ENCODE measurements at regions not wholly inside any gene's neighbourhood (a gene's known extent, or its start where the extent isn't known, plus 50 kb on each side); places are given as distances from the start of the nearest gene placed in this dataset.

DNA sequence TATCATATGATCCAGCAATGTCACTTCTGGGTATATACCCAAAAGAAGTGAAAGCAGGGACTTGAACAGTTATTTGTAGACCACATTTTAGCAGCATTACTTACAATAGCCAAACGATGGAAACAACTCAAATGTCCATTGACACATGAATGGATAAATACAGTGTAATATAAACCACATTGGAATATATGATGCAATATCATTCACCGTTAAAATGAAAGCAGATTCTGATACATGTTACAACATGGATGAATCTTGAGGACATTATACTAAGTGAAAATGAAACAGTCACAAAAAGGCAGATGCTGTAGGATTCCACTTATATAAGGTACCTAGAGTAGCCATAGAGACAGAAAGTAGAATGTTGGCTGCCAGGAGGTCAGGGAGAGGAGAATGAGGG is 130.5 kb upstream of the SMAD1 start:
- Histone ChIP-seq H3K4me3 (IDR thresholded peaks at IDR 0.05; ENCODE audit: insufficient read depth, low read depth, low read length) (no peak overlapping the region), H4K20me1 (ENCODE audit: insufficient read depth) (no peaks in the 10 kb centered on the region), H3K27me3 (ENCODE audit: insufficient read depth, low read depth) (no peaks in the 10 kb centered on the region), H3K79me2 (ENCODE audit: insufficient read depth, low read depth) (no peaks in the 10 kb centered on the region), H3K4me1 (ENCODE audit: low read depth, poor library complexity, severe bottlenecking) (no peaks in the 10 kb centered on the region), H3K36me3 (ENCODE audit: insufficient read depth) (no peaks in the 10 kb centered on the region), H3K9ac (no peak overlapping the region), H3K27ac (no peak overlapping the region), H3K4me2 (no peak overlapping the region), H2AFZ (ENCODE audit: low read depth) (no peak overlapping the region)
- TF ChIP-seq, protein P1, sequence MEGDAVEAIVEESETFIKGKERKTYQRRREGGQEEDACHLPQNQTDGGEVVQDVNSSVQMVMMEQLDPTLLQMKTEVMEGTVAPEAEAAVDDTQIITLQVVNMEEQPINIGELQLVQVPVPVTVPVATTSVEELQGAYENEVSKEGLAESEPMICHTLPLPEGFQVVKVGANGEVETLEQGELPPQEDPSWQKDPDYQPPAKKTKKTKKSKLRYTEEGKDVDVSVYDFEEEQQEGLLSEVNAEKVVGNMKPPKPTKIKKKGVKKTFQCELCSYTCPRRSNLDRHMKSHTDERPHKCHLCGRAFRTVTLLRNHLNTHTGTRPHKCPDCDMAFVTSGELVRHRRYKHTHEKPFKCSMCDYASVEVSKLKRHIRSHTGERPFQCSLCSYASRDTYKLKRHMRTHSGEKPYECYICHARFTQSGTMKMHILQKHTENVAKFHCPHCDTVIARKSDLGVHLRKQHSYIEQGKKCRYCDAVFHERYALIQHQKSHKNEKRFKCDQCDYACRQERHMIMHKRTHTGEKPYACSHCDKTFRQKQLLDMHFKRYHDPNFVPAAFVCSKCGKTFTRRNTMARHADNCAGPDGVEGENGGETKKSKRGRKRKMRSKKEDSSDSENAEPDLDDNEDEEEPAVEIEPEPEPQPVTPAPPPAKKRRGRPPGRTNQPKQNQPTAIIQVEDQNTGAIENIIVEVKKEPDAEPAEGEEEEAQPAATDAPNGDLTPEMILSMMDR (conservative IDR thresholded peaks at IDR 0.05; ENCODE audit: low read depth, low read length) = no peak

DNA sequence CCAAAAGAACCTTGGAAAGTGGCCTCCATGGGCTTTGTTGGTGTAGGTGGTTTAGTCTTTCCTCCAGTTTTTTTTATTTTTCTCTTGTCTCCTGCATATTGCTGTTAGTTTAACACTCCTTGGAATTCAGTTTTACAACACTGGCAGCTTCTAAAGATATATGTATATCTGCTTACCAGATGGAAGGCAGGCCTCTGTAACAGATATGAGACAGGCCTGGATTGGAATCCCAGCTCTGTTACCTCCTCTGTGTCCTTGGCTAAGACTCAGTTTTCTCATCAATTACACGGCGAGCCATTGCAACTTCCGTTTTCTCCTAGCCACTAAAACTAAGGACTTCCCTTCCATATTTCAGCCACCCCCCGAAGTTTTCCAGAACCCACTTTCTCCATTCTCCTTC is 133.4 kb upstream of the SMAD1 start:
- Histone ChIP-seq H3K9ac (no peak overlapping the region), H3K27ac (no peak overlapping the region), H3K4me2 (no peak overlapping the region), H3K27me3 (ENCODE audit: insufficient read depth, low read depth) (no peaks in the 10 kb centered on the region), H4K20me1 (ENCODE audit: insufficient read depth) (no peaks in the 10 kb centered on the region), H3K4me1 (ENCODE audit: low read depth, poor library complexity, severe bottlenecking) (no peaks in the 10 kb centered on the region), H3K79me2 (ENCODE audit: insufficient read depth, low read depth) (no peaks in the 10 kb centered on the region), H3K36me3 (ENCODE audit: insufficient read depth) (no peaks in the 10 kb centered on the region), H2AFZ (ENCODE audit: low read depth) (no peak overlapping the region), H3K4me3 (IDR thresholded peaks at IDR 0.05; ENCODE audit: insufficient read depth, low read depth, low read length) (no peak overlapping the region)
- TF ChIP-seq, protein P1 (conservative IDR thresholded peaks at IDR 0.05; ENCODE audit: low read depth, low read length) = no peak

DNA sequence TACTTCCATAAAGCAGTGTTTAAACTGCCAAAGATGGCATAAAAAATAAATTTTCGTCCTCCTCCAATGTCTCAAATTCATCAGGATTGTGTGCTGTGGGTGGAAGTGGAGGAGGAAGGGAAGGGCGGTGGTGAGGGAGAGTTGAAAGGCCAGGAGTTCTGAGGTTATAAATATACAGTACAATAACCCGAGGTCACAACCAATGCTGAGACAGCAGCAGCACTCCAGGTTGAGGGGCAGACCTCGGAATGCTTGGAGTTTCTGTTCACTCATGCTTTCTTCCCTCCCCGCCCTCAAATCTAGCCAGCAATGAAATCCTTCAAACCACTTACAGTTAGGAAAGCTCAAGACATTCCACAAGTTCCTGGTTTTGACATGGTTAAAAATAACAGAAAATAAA is 134.0 kb upstream of the SMAD1 start:
- Histone ChIP-seq H2AFZ (ENCODE audit: low read depth) (no peak overlapping the region), H3K9ac (no peak overlapping the region), H3K4me2 (no peak overlapping the region), H3K4me1 (ENCODE audit: low read depth, poor library complexity, severe bottlenecking) (no peaks in the 10 kb centered on the region), H3K27ac (no peak overlapping the region), H3K27me3 (ENCODE audit: insufficient read depth, low read depth) (no peaks in the 10 kb centered on the region), H3K79me2 (ENCODE audit: insufficient read depth, low read depth) (no peaks in the 10 kb centered on the region), H3K4me3 (IDR thresholded peaks at IDR 0.05; ENCODE audit: insufficient read depth, low read depth, low read length) (no peak overlapping the region), H3K36me3 (ENCODE audit: insufficient read depth) (no peaks in the 10 kb centered on the region), H4K20me1 (ENCODE audit: insufficient read depth) (no peaks in the 10 kb centered on the region)
- TF ChIP-seq, protein P1 (conservative IDR thresholded peaks at IDR 0.05; ENCODE audit: low read depth, low read length) = no peak

DNA sequence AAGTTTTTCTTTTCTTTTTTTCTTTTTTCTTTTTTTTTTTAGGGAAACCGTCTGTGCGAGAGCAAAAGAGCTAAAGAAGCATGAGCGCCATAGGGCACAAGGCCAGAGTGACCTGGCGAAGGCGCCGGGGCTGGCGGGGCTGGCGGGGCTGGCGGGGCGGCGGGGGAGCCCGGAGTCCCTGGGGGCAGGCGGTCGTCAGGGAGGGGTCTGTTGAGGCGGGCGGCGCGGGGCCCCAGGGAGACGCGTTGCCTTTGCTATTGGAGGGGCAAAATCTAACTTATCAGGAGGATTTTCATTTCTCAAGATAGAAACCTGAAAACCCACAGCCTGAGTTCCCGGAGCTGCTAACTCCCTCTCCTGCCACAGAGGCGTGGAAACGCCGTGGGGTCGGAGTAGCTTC is 135.6 kb upstream of the SMAD1 start:
- H3K4me2 ChIP-seq = no peak overlapping the region
- H3K27me3 ChIP-seq (ENCODE audit: insufficient read depth, low read depth) = no peaks in the 10 kb centered on the region
- no peak overlapping the region for H3K27ac ChIP-seq
- no peaks in the 10 kb centered on the region for H3K4me1 ChIP-seq (ENCODE audit: low read depth, poor library complexity, severe bottlenecking)
- H3K79me2 ChIP-seq (ENCODE audit: insufficient read depth, low read depth) = no peaks in the 10 kb centered on the region
- H4K20me1 ChIP-seq (ENCODE audit: insufficient read depth) = no peaks in the 10 kb centered on the region
- TF ChIP-seq, protein P1 (conservative IDR thresholded peaks at IDR 0.05; ENCODE audit: low read depth, low read length) = no peak
- no peaks in the 10 kb centered on the region for H3K36me3 ChIP-seq (ENCODE audit: insufficient read depth)
- H3K4me3 ChIP-seq (IDR thresholded peaks at IDR 0.05; ENCODE audit: insufficient read depth, low read depth, low read length) = no peak overlapping the region
- no peak overlapping the region for H3K9ac ChIP-seq
- H2AFZ ChIP-seq (ENCODE audit: low read depth) = no peak overlapping the region

DNA sequence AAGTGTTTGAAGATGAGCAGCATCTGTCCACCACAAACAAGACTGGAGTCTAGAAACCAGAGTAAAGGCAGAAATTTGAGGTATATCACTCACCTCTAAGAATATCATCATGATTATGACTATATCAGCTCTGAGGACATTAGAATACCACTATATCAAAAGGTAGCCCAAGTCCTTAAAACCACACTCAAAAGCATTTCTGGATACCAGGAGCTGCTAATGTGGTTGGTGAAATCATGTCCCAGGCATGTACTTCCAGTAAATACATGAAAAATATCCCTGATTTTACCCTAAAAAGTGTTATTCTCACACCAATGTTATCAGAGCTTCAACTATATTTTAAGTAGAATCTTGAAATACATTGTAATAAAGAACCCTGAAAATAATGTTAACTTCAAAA is 136.3 kb upstream of the SMAD1 start:
- H3K4me3 ChIP-seq (IDR thresholded peaks at IDR 0.05; ENCODE audit: insufficient read depth, low read depth, low read length) = no peak overlapping the region
- no peaks in the 10 kb centered on the region for H3K79me2 ChIP-seq (ENCODE audit: insufficient read depth, low read depth)
- H3K4me1 ChIP-seq (ENCODE audit: low read depth, poor library complexity, severe bottlenecking) = no peaks in the 10 kb centered on the region
- H3K9ac ChIP-seq = no peak overlapping the region
- no peaks in the 10 kb centered on the region for H3K36me3 ChIP-seq (ENCODE audit: insufficient read depth)
- H3K4me2 ChIP-seq = no peak overlapping the region
- TF ChIP-seq, protein P1 (conservative IDR thresholded peaks at IDR 0.05; ENCODE audit: low read depth, low read length) = no peak
- no peak overlapping the region for H3K27ac ChIP-seq
- no peaks in the 10 kb centered on the region for H4K20me1 ChIP-seq (ENCODE audit: insufficient read depth)
- no peak overlapping the region for H2AFZ ChIP-seq (ENCODE audit: low read depth)
- H3K27me3 ChIP-seq (ENCODE audit: insufficient read depth, low read depth) = no peaks in the 10 kb centered on the region
